CD4-positive, alpha-beta T cell treated with Interleukin-4 for 1 hour (primary cell): ENCODE measurements at regions not wholly inside any gene's neighbourhood (a gene's known extent, or its start where the extent isn't known, plus 50 kb on each side); places are given as distances from the start of the nearest gene placed in this dataset.
"Not testable (repeated sequence)": the region's sequence is repeated elsewhere in the genome, so short reads cannot be mapped to it uniquely, and the experiment has no call there.

ENCODE experiments used
- DNase-seq, 2 donors: peaks; one replicate each; pipeline ENCODE4 v3.0.0-alpha.2; 2020 to 2022

- DNase-seq = no peak
Measured at GRCh38 chr2:4962419-4962818, 729.8 kb upstream of the SOX11 start.

- DNase-seq = no peak
Measured at GRCh38 chr2:4963106-4963505, 729.1 kb upstream of the SOX11 start.

GRCh38 chr2:4964001-4964540 lies 728.1 kb upstream of the SOX11 start:
- DNase-seq = no peak

GRCh38 chr2:4964579-4964978 lies 727.6 kb upstream of the SOX11 start:
- no peak for DNase-seq

- no peak for DNase-seq
Measured at GRCh38 chr2:4965556-4966320, 726.4 kb upstream of the SOX11 start.

GRCh38 chr2:4967206-4967605 lies 725.0 kb upstream of the SOX11 start:
- DNase-seq = no peak

- DNase-seq = no peak
Measured at GRCh38 chr2:4972472-4972871, 719.7 kb upstream of the SOX11 start.

- DNase-seq = no peak
Measured at GRCh38 chr2:4973354-4973753, 718.8 kb upstream of the SOX11 start.

- no peak for DNase-seq
Measured at GRCh38 chr2:4973973-4974372, 718.2 kb upstream of the SOX11 start.

GRCh38 chr2:4976407-4976806 lies 715.8 kb upstream of the SOX11 start:
- no peak for DNase-seq

- DNase-seq = no peak
Measured at GRCh38 chr2:4979111-4979510, 713.1 kb upstream of the SOX11 start.

GRCh38 chr2:4980995-4981394 lies 711.2 kb upstream of the SOX11 start:
- DNase-seq = no peak

- DNase-seq = no peak
Measured at GRCh38 chr2:4981802-4982409, 710.3 kb upstream of the SOX11 start.

- DNase-seq = not testable (repeated sequence)
Measured at GRCh38 chr2:4988444-4988843, 703.7 kb upstream of the SOX11 start.

GRCh38 chr2:4992226-4992625 lies 700.0 kb upstream of the SOX11 start:
- DNase-seq = no peak

GRCh38 chr2:4995466-4995865 lies 696.7 kb upstream of the SOX11 start:
- DNase-seq = no peak

GRCh38 chr2:5007596-5007995 lies 684.6 kb upstream of the SOX11 start:
- DNase-seq = no peak

- no peak for DNase-seq
Measured at GRCh38 chr2:5019324-5019723, 672.9 kb upstream of the SOX11 start.

- no peak for DNase-seq
Measured at GRCh38 chr2:5020116-5020875, 671.9 kb upstream of the SOX11 start.

- DNase-seq = no peak
Measured at GRCh38 chr2:5021136-5021535, 671.0 kb upstream of the SOX11 start.

- DNase-seq = no peak
Measured at GRCh38 chr2:5022061-5022460, 670.1 kb upstream of the SOX11 start.

GRCh38 chr2:5022708-5023635 lies 669.2 kb upstream of the SOX11 start:
- not testable (repeated sequence) for DNase-seq
